DOHH2 (cell line): ENCODE measurements at regions not wholly inside any gene's neighbourhood (a gene's known extent, or its start where the extent isn't known, plus 50 kb on each side); places are given as distances from the start of the nearest gene placed in this dataset.

ENCODE experiments used
- H3F3A ChIP-seq: fragments of 200-600 bp; sonication (generic), shearing (Covaris generic); 2 replicates; pipeline ENCODE4 v1.6.0; 2016; ENCODE audit warnings: antibody characterized with exemption, mild to moderate bottlenecking; ENCODE audit not compliant: control insufficient read depth, insufficient read depth
- H3K27ac ChIP-seq: fragments of 200-600 bp; sonication (generic); 2 replicates; pipeline ENCODE4 v1.5.1; 2014; ENCODE audit warnings: low read depth, mild to moderate bottlenecking, low read length, moderate library complexity
- H3K27me3 ChIP-seq: fragments of 200-600 bp; sonication (generic); 2 replicates; pipeline ENCODE4 v1.6.1; 2014; ENCODE audit warnings: mild to moderate bottlenecking, low read length, mixed read lengths; ENCODE audit not compliant: control insufficient read depth
- H3K36me3 ChIP-seq: fragments of 200-600 bp; sonication (generic); 2 replicates; pipeline ENCODE4 v1.6.1; 2014; ENCODE audit warnings: mild to moderate bottlenecking, low read length, moderate library complexity, mixed read lengths; ENCODE audit not compliant: control insufficient read depth
- H3K4me1 ChIP-seq: fragments of 200-600 bp; sonication (generic); 2 replicates; pipeline ENCODE4 v1.6.1; 2014; ENCODE audit warnings: mild to moderate bottlenecking, low read length, mixed read lengths; ENCODE audit not compliant: control insufficient read depth
- H3K4me2 ChIP-seq: fragments of 200-600 bp; sonication (generic); 2 replicates; pipeline ENCODE4 v1.6.0; 2014; ENCODE audit warnings: mild to moderate bottlenecking, low read length, moderate library complexity
- H3K4me3 ChIP-seq: fragments of 200-600 bp; sonication (generic); 2 replicates; pipeline ENCODE4 v1.5.1; 2014; ENCODE audit warnings: mild to moderate bottlenecking, low read length, mixed read lengths
- H3K79me2 ChIP-seq: fragments of 200-600 bp; sonication (generic); 2 replicates; pipeline ENCODE4 v1.6.1; 2014; ENCODE audit warnings: mild to moderate bottlenecking, low read length, mixed read lengths; ENCODE audit not compliant: control insufficient read depth
- H3K9me2 ChIP-seq: fragments of 200-600 bp; sonication (generic); replicated peaks from 2 replicates; pipeline ENCODE4 v1.6.1; 2014; ENCODE audit warnings: mild to moderate bottlenecking, low read length, mixed read lengths; ENCODE audit not compliant: control insufficient read depth
- H3K9me3 ChIP-seq: fragments of 200-600 bp; sonication (generic); 2 replicates; pipeline ENCODE4 v1.6.1; 2014; ENCODE audit warnings: antibody characterized with exemption, low read length, mixed read lengths; ENCODE audit not compliant: control insufficient read depth, insufficient read depth
- H4K20me1 ChIP-seq: fragments of 200-600 bp; sonication (generic); 2 replicates; pipeline ENCODE4 v1.6.0; 2014; ENCODE audit warnings: low read depth, mild to moderate bottlenecking, antibody characterized with exemption, low read length, moderate library complexity; ENCODE audit not compliant: control insufficient read depth, insufficient read depth
- EZH2phosphoT487 ChIP-seq: fragments of 200-600 bp; sonication (generic); IDR thresholded peaks from 2 replicates; pipeline ENCODE4 v1.6.1; 2017; ENCODE audit warnings: borderline replicate concordance, mild to moderate bottlenecking, antibody characterized with exemption, low read length, moderate library complexity, mixed read lengths
- TF ChIP-seq, protein P1 (sequence below): fragments of 200-600 bp; sonication (generic); IDR thresholded peaks from one replicate; pipeline ENCODE4 v1.5.1; 2014; ENCODE audit warnings: antibody characterized with exemption, mild to moderate bottlenecking, low read depth, low read length; ENCODE audit not compliant: poor library complexity, severe bottlenecking

DNA sequence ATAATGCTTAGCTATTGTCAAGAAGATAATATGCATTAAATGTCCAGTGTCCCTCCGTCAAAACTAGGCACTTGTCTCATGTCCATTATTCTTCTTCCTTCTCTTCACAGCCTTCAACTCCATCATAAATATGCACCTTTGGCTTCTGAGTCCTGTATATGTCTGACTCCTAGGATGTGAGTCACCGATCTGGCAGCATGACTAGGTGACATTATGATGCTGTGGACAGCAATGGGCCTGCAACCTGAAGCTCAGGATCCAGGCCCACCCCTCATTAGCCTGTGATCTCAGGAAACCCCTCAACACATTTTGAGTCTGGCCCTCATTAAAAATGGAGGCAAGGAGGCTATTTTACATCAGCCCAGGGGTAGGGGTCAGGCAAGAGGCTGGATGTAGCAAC is 362.5 kb upstream of the ZMIZ1 start:
- no peaks in the 10 kb centered on the region for H3K36me3 ChIP-seq
- H3K79me2 ChIP-seq: no peaks in the 10 kb centered on the region
- no peak overlapping the region for H3K4me2 ChIP-seq
- no peaks in the 10 kb centered on the region for H3F3A ChIP-seq
- no peaks in the 10 kb centered on the region for H3K9me3 ChIP-seq
- H4K20me1 ChIP-seq: no peaks in the 10 kb centered on the region
- no peak overlapping the region for H3K4me3 ChIP-seq
- no peaks in the 10 kb centered on the region for H3K9me2 ChIP-seq
- peaks cover 14% of the 10 kb centered on the region; the same call in 1 of the 2 replicates for H3K27me3 ChIP-seq
- H3K27ac ChIP-seq: no peak overlapping the region
- no peaks in the 10 kb centered on the region for H3K4me1 ChIP-seq
- TF ChIP-seq, protein P1, sequence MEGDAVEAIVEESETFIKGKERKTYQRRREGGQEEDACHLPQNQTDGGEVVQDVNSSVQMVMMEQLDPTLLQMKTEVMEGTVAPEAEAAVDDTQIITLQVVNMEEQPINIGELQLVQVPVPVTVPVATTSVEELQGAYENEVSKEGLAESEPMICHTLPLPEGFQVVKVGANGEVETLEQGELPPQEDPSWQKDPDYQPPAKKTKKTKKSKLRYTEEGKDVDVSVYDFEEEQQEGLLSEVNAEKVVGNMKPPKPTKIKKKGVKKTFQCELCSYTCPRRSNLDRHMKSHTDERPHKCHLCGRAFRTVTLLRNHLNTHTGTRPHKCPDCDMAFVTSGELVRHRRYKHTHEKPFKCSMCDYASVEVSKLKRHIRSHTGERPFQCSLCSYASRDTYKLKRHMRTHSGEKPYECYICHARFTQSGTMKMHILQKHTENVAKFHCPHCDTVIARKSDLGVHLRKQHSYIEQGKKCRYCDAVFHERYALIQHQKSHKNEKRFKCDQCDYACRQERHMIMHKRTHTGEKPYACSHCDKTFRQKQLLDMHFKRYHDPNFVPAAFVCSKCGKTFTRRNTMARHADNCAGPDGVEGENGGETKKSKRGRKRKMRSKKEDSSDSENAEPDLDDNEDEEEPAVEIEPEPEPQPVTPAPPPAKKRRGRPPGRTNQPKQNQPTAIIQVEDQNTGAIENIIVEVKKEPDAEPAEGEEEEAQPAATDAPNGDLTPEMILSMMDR: no peak
- TF ChIP-seq EZH2phosphoT487: no peak

DNA sequence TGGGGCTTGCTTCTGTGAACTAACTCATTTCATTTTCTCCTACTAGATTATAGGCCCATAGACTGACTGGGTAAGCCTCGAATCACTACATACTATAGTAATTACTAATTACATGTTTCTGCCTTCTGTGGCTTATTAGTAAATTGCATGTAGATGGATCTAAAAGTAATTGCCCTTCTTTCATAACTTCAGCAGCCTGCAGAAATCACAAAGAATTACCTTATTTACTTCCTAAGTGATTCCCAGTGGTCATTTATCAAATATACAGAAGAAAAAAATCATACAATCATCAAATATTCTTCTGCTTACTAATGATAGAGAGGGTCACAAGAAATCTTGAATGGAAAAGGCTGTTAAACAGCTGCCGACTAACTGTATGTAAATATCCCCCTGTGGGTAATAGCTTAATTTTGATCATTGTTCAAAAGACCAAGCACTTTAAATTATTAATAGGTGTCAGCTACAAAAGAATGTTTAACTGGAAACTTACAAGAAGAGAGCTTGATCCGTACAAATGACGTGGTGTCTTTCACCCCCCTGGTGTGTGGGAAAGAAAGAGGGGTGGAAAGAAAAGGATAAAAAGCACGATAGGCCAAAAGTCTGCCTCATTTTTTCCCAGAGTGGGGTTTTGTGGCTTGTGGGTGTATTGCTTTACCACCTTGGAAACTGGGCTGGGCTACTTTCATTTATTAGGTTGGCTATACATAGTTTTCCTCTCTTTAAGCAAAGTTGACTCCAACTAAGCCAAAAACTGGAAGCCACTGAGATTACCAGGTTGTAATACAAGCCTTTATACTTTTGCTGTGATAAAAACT is 361.8 kb upstream of the ZMIZ1 start:
- H3F3A ChIP-seq: no peaks in the 10 kb centered on the region
- no peak overlapping the region for H3K4me2 ChIP-seq
- no peak overlapping the region for H3K4me3 ChIP-seq
- H3K79me2 ChIP-seq: no peaks in the 10 kb centered on the region
- no peaks in the 10 kb centered on the region for H4K20me1 ChIP-seq
- no peaks in the 10 kb centered on the region for H3K9me2 ChIP-seq
- peaks cover 7% of the 10 kb centered on the region; the same call in 1 of the 2 replicates for H3K27me3 ChIP-seq
- H3K9me3 ChIP-seq: no peaks in the 10 kb centered on the region
- H3K27ac ChIP-seq: no peak overlapping the region
- no peaks in the 10 kb centered on the region for H3K36me3 ChIP-seq
- H3K4me1 ChIP-seq: no peaks in the 10 kb centered on the region
- TF ChIP-seq EZH2phosphoT487: no peak
- TF ChIP-seq, protein P1: no peak

DNA sequence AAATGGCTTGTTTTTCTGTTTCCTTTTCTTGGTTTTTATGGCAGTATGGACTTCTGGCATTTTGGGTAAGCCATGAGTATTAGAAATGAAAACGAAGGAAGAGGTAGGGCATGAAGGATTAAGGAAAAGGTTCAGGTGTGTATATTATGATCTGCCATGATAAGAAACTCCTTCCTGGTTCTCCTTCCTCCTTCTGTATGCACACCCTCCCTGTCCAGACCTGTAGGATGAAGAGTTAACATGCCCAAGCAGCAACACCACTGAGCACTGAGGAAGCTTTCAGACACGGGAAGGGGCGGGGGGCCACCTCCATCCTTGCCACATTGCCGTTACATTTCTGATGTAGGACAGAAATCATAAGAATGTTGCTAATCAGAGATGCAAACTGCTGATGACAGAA is 361.0 kb upstream of the ZMIZ1 start:
- Histone ChIP-seq H3K27ac (no peak overlapping the region), H3K36me3 (no peaks in the 10 kb centered on the region), H3K27me3 (peaks cover 3% of the 10 kb centered on the region; the same call in 1 of the 2 replicates), H3K9me3 (no peaks in the 10 kb centered on the region), H3F3A (no peaks in the 10 kb centered on the region), H3K4me3 (no peak overlapping the region), H3K79me2 (no peaks in the 10 kb centered on the region), H3K4me2 (no peak overlapping the region), H3K9me2 (no peaks in the 10 kb centered on the region), H4K20me1 (no peaks in the 10 kb centered on the region), H3K4me1 (no peaks in the 10 kb centered on the region)
- TF ChIP-seq, protein P1: no peak
- no peak for TF ChIP-seq EZH2phosphoT487
